ENCODE measurements at regions not wholly inside any gene's neighbourhood (a gene's known extent, or its start where the extent isn't known, plus 50 kb on each side); places are given as distances from the start of the nearest gene placed in this dataset.

- Histone ChIP-seq H3K79me2 (no peaks in the 10 kb centered on the region), H4K20me1 (ENCODE audit: insufficient read depth, poor library complexity, severe bottlenecking) (no peaks in the 10 kb centered on the region), H3K27ac (no peak overlapping the region), H2AFZ (peak overlapping the region; percentile 42), H3K9me2 (replicated peaks; ENCODE audit: insufficient read depth) (no peaks in the 10 kb centered on the region), H3K4me3 (no peak overlapping the region), H3K36me3 (replicated peaks; ENCODE audit: insufficient read depth, low read depth) (no peaks in the 10 kb centered on the region), H3K27me3 (no peaks in the 10 kb centered on the region), H3K9me3 (ENCODE audit: low read depth) (no peaks in the 10 kb centered on the region), H3K4me2 (no peak overlapping the region), H3K4me1 (ENCODE audit: insufficient read depth) (no peaks in the 10 kb centered on the region)
- peak; percentile 35 for TF ChIP-seq CTCF (IDR thresholded peaks at IDR 0.05; ENCODE audit: poor library complexity)
- no peak for TF ChIP-seq EZH2 (IDR thresholded peaks at IDR 0.05; ENCODE audit: borderline replicate concordance)
- WGBS (ENCODE audit: low lambda C conversion rate, missing lambda C conversion rate) = 93% methylated on average over 11 of the region's 11 CpGs
- DNase-seq (ENCODE audit: low spot score) = peak; percentile 39
Measured at GRCh38 chr3:159929171-159930141, 59.2 kb upstream of the IL12A start.

- TF ChIP-seq CTCF (IDR thresholded peaks at IDR 0.05; ENCODE audit: poor library complexity) = no peak
- TF ChIP-seq EZH2phosphoT487 (IDR thresholded peaks at IDR 0.05; ENCODE audit: low read depth, severe bottlenecking, unreplicated experiment) = no peak
- no peak for TF ChIP-seq EZH2 (IDR thresholded peaks at IDR 0.05; ENCODE audit: borderline replicate concordance)
- Histone ChIP-seq H3K27me3 (no peaks in the 10 kb centered on the region), H3K27ac (no peak overlapping the region)
Measured at GRCh38 chr3:159934216-159934615, 54.4 kb upstream of the IL12A start.

GRCh38 chr3:159936541-159936940 lies 52.1 kb upstream of the IL12A start:
- Histone ChIP-seq H3K9me3 (ENCODE audit: low read depth) (no peaks in the 10 kb centered on the region), H2AFZ (no peak overlapping the region), H3K4me1 (ENCODE audit: insufficient read depth) (no peaks in the 10 kb centered on the region), H3K4me2 (no peak overlapping the region), H4K20me1 (ENCODE audit: insufficient read depth, poor library complexity, severe bottlenecking) (no peaks in the 10 kb centered on the region), H3K36me3 (replicated peaks; ENCODE audit: insufficient read depth, low read depth) (no peaks in the 10 kb centered on the region), H3K9me2 (replicated peaks; ENCODE audit: insufficient read depth) (no peaks in the 10 kb centered on the region), H3K27me3 (no peaks in the 10 kb centered on the region), H3K79me2 (no peaks in the 10 kb centered on the region), H3K27ac (no peak overlapping the region), H3K4me3 (no peak overlapping the region)
- DNase-seq (ENCODE audit: low spot score) = no peak
- no peak for TF ChIP-seq EZH2phosphoT487 (IDR thresholded peaks at IDR 0.05; ENCODE audit: low read depth, severe bottlenecking, unreplicated experiment)
- no peak for TF ChIP-seq EZH2 (IDR thresholded peaks at IDR 0.05; ENCODE audit: borderline replicate concordance)
- no peak for TF ChIP-seq CTCF (IDR thresholded peaks at IDR 0.05; ENCODE audit: poor library complexity)

More at GRCh38 chr3:159934216-159934615, 54.4 kb upstream of the IL12A start:
- no peaks in the 10 kb centered on the region for H4K20me1 ChIP-seq (ENCODE audit: insufficient read depth, poor library complexity, severe bottlenecking)
- H3K9me2 ChIP-seq (replicated peaks; ENCODE audit: insufficient read depth) = no peaks in the 10 kb centered on the region
- DNase-seq (ENCODE audit: low spot score) = no peak
- H3K36me3 ChIP-seq (replicated peaks; ENCODE audit: insufficient read depth, low read depth) = no peaks in the 10 kb centered on the region
- H2AFZ ChIP-seq = no peak overlapping the region
- H3K4me3 ChIP-seq = no peak overlapping the region
- H3K9me3 ChIP-seq (ENCODE audit: low read depth) = no peaks in the 10 kb centered on the region
- H3K4me2 ChIP-seq = no peak overlapping the region
- no peaks in the 10 kb centered on the region for H3K79me2 ChIP-seq
- H3K4me1 ChIP-seq (ENCODE audit: insufficient read depth) = no peaks in the 10 kb centered on the region

Data from hepatocyte (in vitro differentiated cells).